GM23338 (cell line): ENCODE measurements at regions not wholly inside any gene's neighbourhood (a gene's known extent, or its start where the extent isn't known, plus 50 kb on each side); places are given as distances from the start of the nearest gene placed in this dataset.

ENCODE experiments used
- ATAC-seq: fragments of 200-7000 bp; cut with Tn5 transposase; 3 replicates; pipeline ENCODE4 v1.9.1; 2020
- DNase-seq: peaks from one replicate; pipeline ENCODE4 v3.0.0-alpha.2; 2015; ENCODE audit warnings: low spot score
- H2AFZ ChIP-seq: fragments of 200-600 bp; sonication (generic); 2 replicates; pipeline ENCODE4 v1.8.0; 2016; ENCODE audit warnings: antibody characterized with exemption, mild to moderate bottlenecking, moderate library complexity
- H3F3A ChIP-seq: fragments of 200-600 bp; sonication (generic); replicated peaks from 2 replicates; pipeline ENCODE4 v1.8.0; 2017; ENCODE audit warnings: antibody characterized with exemption, mixed run types, low read depth
- H3K27ac ChIP-seq: fragments of 200-600 bp; sonication (generic); 2 replicates; pipeline ENCODE4 v1.6.1; 2016; ENCODE audit warnings: low read depth
- H3K27me3 ChIP-seq: fragments of 200-600 bp; sonication (generic); 2 replicates; pipeline ENCODE4 v1.8.0; 2016; ENCODE audit warnings: mild to moderate bottlenecking, mixed run types, moderate library complexity; ENCODE audit not compliant: insufficient read depth
- H3K36me3 ChIP-seq: fragments of 200-600 bp; sonication (generic); 2 replicates; pipeline ENCODE4 v1.8.0; 2016; ENCODE audit warnings: mild to moderate bottlenecking; ENCODE audit not compliant: insufficient read depth
- H3K4me1 ChIP-seq: fragments of 200-600 bp; sonication (generic); 2 replicates; pipeline ENCODE4 v1.8.0; 2016; ENCODE audit warnings: mild to moderate bottlenecking, moderate library complexity; ENCODE audit not compliant: insufficient read depth
- H3K4me2 ChIP-seq: fragments of 200-600 bp; sonication (generic); 2 replicates; pipeline ENCODE4 v1.7.1; 2017; ENCODE audit warnings: mixed run types
- H3K4me3 ChIP-seq: fragments of 200-600 bp; sonication (generic); 2 replicates; pipeline ENCODE4 v1.6.1; 2016; ENCODE audit warnings: mixed run types
- H3K79me2 ChIP-seq: fragments of 200-600 bp; sonication (generic); replicated peaks from 2 replicates; pipeline ENCODE4 v1.8.0; 2017; ENCODE audit warnings: mild to moderate bottlenecking; ENCODE audit not compliant: insufficient read depth
- H3K9me2 ChIP-seq: fragments of 200-600 bp; sonication (generic); 2 replicates; pipeline ENCODE4 v1.8.0; 2017; ENCODE audit not compliant: insufficient read depth
- H4K20me1 ChIP-seq: fragments of 200-600 bp; sonication (generic); replicated peaks from 2 replicates; pipeline ENCODE4 v1.8.0; 2017; ENCODE audit warnings: mild to moderate bottlenecking; ENCODE audit not compliant: insufficient read depth
- H3K27ac Mint-ChIP-seq: 2 replicates; pipeline ENCODE4 v1.8.0; 2020; ENCODE audit warnings: inconsistent platforms, mild to moderate bottlenecking, moderate library complexity, mixed read lengths
- H3K27me3 Mint-ChIP-seq: 3 replicates; pipeline ENCODE4 v1.8.0; 2022; ENCODE audit warnings: low read depth, mild to moderate bottlenecking, moderate library complexity, mixed read lengths, inconsistent platforms; ENCODE audit not compliant: insufficient read depth, poor library complexity
- H3K36me3 Mint-ChIP-seq: 3 replicates; pipeline ENCODE4 v1.8.0; 2021; ENCODE audit warnings: low read depth, mild to moderate bottlenecking, inconsistent platforms, moderate library complexity, mixed read lengths
- H3K4me1 Mint-ChIP-seq: 3 replicates; pipeline ENCODE4 v1.8.0; 2020; ENCODE audit warnings: mild to moderate bottlenecking, inconsistent platforms, mixed read lengths
- H3K4me3 Mint-ChIP-seq: 3 replicates; pipeline ENCODE4 v1.8.0; 2021; ENCODE audit warnings: moderate library complexity, mild to moderate bottlenecking, inconsistent platforms, mixed read lengths
- H3K9me3 Mint-ChIP-seq: 3 replicates; pipeline ENCODE4 v1.8.0; 2020; ENCODE audit warnings: moderate library complexity, mild to moderate bottlenecking, inconsistent platforms, mixed read lengths
- CREB1 ChIP-seq: fragments of 250-450 bp; sonication (Bioruptor Pico); IDR thresholded peaks from 2 replicates; pipeline ENCODE4 v1.5.0; 2020; ENCODE audit warnings: low read depth, mild to moderate bottlenecking, moderate library complexity
- CTCF ChIP-seq, 2 experiments: fragments of 200-600 bp in 1 of 2; sonication (generic) in 1 of 2; conservative IDR thresholded peaks; 2 replicates each; pipeline versions ENCODE4 v1.5.1 to v1.6.1; 2016 to 2017; ENCODE audit warnings: antibody characterized with exemption in 2 of 2, low read depth in 2 of 2, mild to moderate bottlenecking in 2 of 2, moderate library complexity in 1 of 2
- ETS1 ChIP-seq: IDR thresholded peaks from 2 replicates; pipeline ENCODE4 v1.6.1; 2016; ENCODE audit warnings: antibody characterized with exemption
- EZH2 ChIP-seq: fragments of 200-600 bp; sonication (generic); IDR thresholded peaks from one replicate; pipeline ENCODE4 v1.8.0; 2017; ENCODE audit warnings: antibody characterized with exemption, mild to moderate bottlenecking, low read depth; ENCODE audit not compliant: unreplicated experiment
- EZH2phosphoT487 ChIP-seq: fragments of 200-600 bp; sonication (generic); IDR thresholded peaks from one replicate; pipeline ENCODE4 v1.8.1; 2018; ENCODE audit warnings: antibody characterized with exemption; ENCODE audit not compliant: unreplicated experiment
- JUNB ChIP-seq: IDR thresholded peaks from one replicate; pipeline ENCODE4 v1.6.1; 2016; ENCODE audit warnings: antibody characterized with exemption; ENCODE audit not compliant: unreplicated experiment
- NANOG ChIP-seq: IDR thresholded peaks from 2 replicates; pipeline ENCODE4 v1.6.1; 2016; ENCODE audit warnings: antibody characterized with exemption, borderline replicate concordance
- POLR2AphosphoS5 ChIP-seq: IDR thresholded peaks from 2 replicates; pipeline ENCODE4 v1.6.1; 2016; ENCODE audit warnings: antibody characterized with exemption, low read depth
- REST ChIP-seq: IDR thresholded peaks from one replicate; pipeline ENCODE4 v1.6.1; 2018; ENCODE audit warnings: antibody characterized with exemption; ENCODE audit not compliant: unreplicated experiment
- STAT1 ChIP-seq: IDR thresholded peaks from one replicate; pipeline ENCODE4 v1.6.1; 2016; ENCODE audit warnings: antibody characterized with exemption; ENCODE audit not compliant: unreplicated experiment
- ZNF114 ChIP-seq: fragments of 250-450 bp; sonication (Bioruptor Pico); IDR thresholded peaks from 2 replicates; pipeline ENCODE4 v1.5.0; 2020; ENCODE audit warnings: mild to moderate bottlenecking, moderate library complexity
- ZNF331 ChIP-seq: fragments of 250-450 bp; sonication (Bioruptor Pico); IDR thresholded peaks from 2 replicates; pipeline ENCODE4 v1.5.0; 2020; ENCODE audit warnings: low read depth, mild to moderate bottlenecking, moderate library complexity
- ZNF462 ChIP-seq: fragments of 250-450 bp; sonication (Bioruptor Pico); IDR thresholded peaks from 2 replicates; pipeline ENCODE4 v1.5.0; 2020; ENCODE audit warnings: mild to moderate bottlenecking, moderate library complexity

- Mint-ChIP-seq H3K9me3 (peaks cover 15% of the 10 kb centered on the region), H3K4me3 (no peak overlapping the region), H3K27ac (no peak overlapping the region), H3K4me1 (peaks cover 3% of the 10 kb centered on the region; the same call in 2 of the 3 replicates), H3K36me3 (peaks cover 5% of the 10 kb centered on the region; the same call in 2 of the 3 replicates), H3K27me3 (no peaks in the 10 kb centered on the region)
- Histone ChIP-seq H3K4me3 (no peak overlapping the region), H3K4me1 (0 out of 2 replicates have a peak, but pooled peaks cover 3% of the 10 kb centered on the region), H2AFZ (no peak overlapping the region), H3K79me2 (no peaks in the 10 kb centered on the region), H3K9me2 (no peaks in the 10 kb centered on the region), H3F3A (no peaks in the 10 kb centered on the region), H4K20me1 (no peaks in the 10 kb centered on the region), H3K36me3 (no peaks in the 10 kb centered on the region), H3K27me3 (no peaks in the 10 kb centered on the region), H3K27ac (no peak overlapping the region), H3K4me2 (no peak overlapping the region)
- ATAC-seq (no peak), DNase-seq (no peak)
- TF ChIP-seq ETS1 (no peak), POLR2AphosphoS5 (no peak), REST (no peak), STAT1 (no peak), ZNF462 (CRISPR knock-in tag) (no peak), CTCF (conservative IDR thresholded peaks at IDR 0.05; ENCODE audit: low read depth in 2 of 2) (no peak), EZH2phosphoT487 (no peak), EZH2 (no peak), ZNF114 (CRISPR knock-in tag) (no peak), NANOG (no peak), JUNB (no peak), ZNF331 (no peak), CREB1 (CRISPR knock-in tag) (no peak)
These were observed 277.8 kb upstream of the FOXF1 start for GRCh38 chr16:86232496-86232895.
